ENCODE measurements at regions not wholly inside any gene's neighbourhood (a gene's known extent, or its start where the extent isn't known, plus 50 kb on each side); places are given as distances from the start of the nearest gene placed in this dataset.
"Not testable (repeated sequence)": the region's sequence is repeated elsewhere in the genome, so short reads cannot be mapped to it uniquely, and the experiment has no call there.

GRCh38 chr10:55174419-55174818 is 373.4 kb upstream of the PCDH15 start:
- Histone ChIP-seq H3K4me1 (ENCODE audit: insufficient read depth, low read length) (peaks cover 4% of the 10 kb centered on the region; the same call in 1 of the 2 replicates), H3K27me3 (ENCODE audit: insufficient read depth, low read length) (no peaks in the 10 kb centered on the region), H3K9me3 (ENCODE audit: insufficient read depth, low read depth, low read length) (no peaks in the 10 kb centered on the region), H3K9ac (ENCODE audit: low read depth, low read length) (no peak overlapping the region), H3K4me3 (ENCODE audit: low read length) (no peak overlapping the region), H3K36me3 (ENCODE audit: insufficient read depth, low read depth, low read length) (no peaks in the 10 kb centered on the region), H3K27ac (ENCODE audit: low read length) (no peak overlapping the region)

GRCh38 chr10:55169493-55169892 is 368.5 kb upstream of the PCDH15 start:
- Histone ChIP-seq H3K4me1 (ENCODE audit: insufficient read depth, low read length) (peaks cover 4% of the 10 kb centered on the region; the same call in 1 of the 2 replicates), H3K36me3 (ENCODE audit: insufficient read depth, low read depth, low read length) (no peaks in the 10 kb centered on the region), H3K27ac (ENCODE audit: low read length) (no peak overlapping the region), H3K27me3 (ENCODE audit: insufficient read depth, low read length) (no peaks in the 10 kb centered on the region), H3K4me3 (ENCODE audit: low read length) (no peak overlapping the region), H3K9me3 (ENCODE audit: insufficient read depth, low read depth, low read length) (no peaks in the 10 kb centered on the region), H3K9ac (ENCODE audit: low read depth, low read length) (no peak overlapping the region)

DNA sequence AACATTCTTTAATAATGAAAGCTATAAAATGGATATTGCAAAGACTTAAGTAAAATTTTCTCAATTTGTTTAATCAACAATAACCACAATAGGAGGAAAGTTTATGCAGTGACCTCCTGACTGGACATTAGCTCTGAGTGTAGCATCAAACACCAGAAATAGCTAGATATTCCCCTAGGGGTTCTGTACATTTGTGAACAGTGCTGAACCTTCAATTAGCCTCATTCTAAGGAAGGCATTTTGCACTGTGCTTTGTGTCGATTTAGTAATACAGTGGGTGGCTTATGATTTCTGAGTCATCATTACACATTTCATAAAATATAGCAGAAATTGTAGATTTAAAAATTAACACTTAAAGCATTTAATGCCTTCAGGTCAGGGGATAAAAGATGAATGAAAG is 367.3 kb upstream of the PCDH15 start:
- Histone ChIP-seq H3K4me3 (ENCODE audit: low read length) (no peak overlapping the region), H3K36me3 (ENCODE audit: insufficient read depth, low read depth, low read length) (no peaks in the 10 kb centered on the region), H3K4me1 (ENCODE audit: insufficient read depth, low read length) (peaks cover 4% of the 10 kb centered on the region; the same call in 1 of the 2 replicates), H3K27ac (ENCODE audit: low read length) (no peak overlapping the region), H3K9ac (ENCODE audit: low read depth, low read length) (no peak overlapping the region), H3K27me3 (ENCODE audit: insufficient read depth, low read length) (no peaks in the 10 kb centered on the region), H3K9me3 (ENCODE audit: insufficient read depth, low read depth, low read length) (no peaks in the 10 kb centered on the region)

GRCh38 chr10:55163388-55163979 is 362.5 kb upstream of the PCDH15 start:
- no peak overlapping the region for H3K27ac ChIP-seq (ENCODE audit: low read length)

DNA sequence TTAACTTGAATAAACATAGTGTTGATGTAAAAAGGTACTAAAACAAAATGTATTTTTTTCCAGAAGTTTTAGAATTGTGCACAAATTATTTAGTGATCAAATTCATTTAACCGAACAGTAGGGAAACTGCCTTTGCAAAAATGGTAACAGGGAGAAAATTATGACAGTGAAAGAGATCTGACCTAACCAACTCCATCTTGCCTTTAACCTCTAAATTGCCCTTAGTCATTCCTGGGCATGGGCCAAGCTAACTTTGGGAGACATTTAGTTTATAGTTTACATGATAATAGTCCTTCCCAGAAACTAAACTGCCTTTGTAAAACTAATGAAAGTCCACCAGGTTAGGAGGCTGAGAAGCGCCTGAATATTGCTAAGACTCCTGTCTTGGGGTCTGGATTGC is 361.3 kb upstream of the PCDH15 start:
- not testable (repeated sequence) for H3K4me1 ChIP-seq (ENCODE audit: insufficient read depth, low read length); H3K27me3 ChIP-seq (ENCODE audit: insufficient read depth, low read length); H3K4me3 ChIP-seq (ENCODE audit: low read length); H3K27ac ChIP-seq (ENCODE audit: low read length); H3K9ac ChIP-seq (ENCODE audit: low read depth, low read length); H3K36me3 ChIP-seq (ENCODE audit: insufficient read depth, low read depth, low read length); H3K9me3 ChIP-seq (ENCODE audit: insufficient read depth, low read depth, low read length)

More at GRCh38 chr10:55163388-55163979, 362.5 kb upstream of the PCDH15 start:
- Histone ChIP-seq H3K9ac (ENCODE audit: low read depth, low read length) (no peak overlapping the region), H3K4me3 (ENCODE audit: low read length) (no peak overlapping the region), H3K9me3 (ENCODE audit: insufficient read depth, low read depth, low read length) (no peaks in the 10 kb centered on the region), H3K4me1 (ENCODE audit: insufficient read depth, low read length) (0 out of 2 replicates have a peak, but pooled peaks cover 5% of the 10 kb centered on the region), H3K36me3 (ENCODE audit: insufficient read depth, low read depth, low read length) (no peaks in the 10 kb centered on the region), H3K27me3 (ENCODE audit: insufficient read depth, low read length) (no peaks in the 10 kb centered on the region)

DNA sequence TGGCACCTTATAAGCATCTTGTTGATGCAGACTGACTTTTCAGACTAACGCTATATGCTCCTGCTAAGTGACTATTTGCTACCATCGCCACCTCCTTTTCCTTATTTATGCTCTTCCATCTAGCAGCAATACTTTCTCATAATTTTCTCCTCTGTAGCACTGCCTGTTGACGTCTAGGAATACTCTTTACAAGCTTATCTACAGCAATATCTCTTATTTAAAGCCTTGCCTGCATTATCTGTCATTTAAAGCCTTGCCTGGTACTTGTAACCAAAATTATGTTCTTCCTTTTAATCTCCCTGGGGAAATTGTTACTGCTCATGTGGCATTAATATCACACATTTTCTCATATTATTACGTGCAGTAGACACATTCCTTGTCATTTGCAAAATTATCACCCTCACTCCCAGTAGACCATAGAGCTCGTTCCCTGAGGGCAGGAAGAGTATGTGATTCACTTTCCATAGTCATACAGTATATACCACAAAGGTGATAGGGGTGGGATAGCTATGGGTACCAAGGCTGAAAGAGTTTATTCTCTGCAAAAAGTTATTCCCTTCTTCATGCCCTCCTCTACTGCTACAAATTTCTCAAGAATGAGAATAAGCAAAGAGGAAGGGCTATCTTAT is 359.7 kb upstream of the PCDH15 start:
- Histone ChIP-seq H3K9me3 (ENCODE audit: insufficient read depth, low read depth, low read length) (no peaks in the 10 kb centered on the region), H3K9ac (ENCODE audit: low read depth, low read length) (no peak overlapping the region)

GRCh38 chr10:55158633-55159032 is 357.6 kb upstream of the PCDH15 start:
- no peaks in the 10 kb centered on the region for H3K36me3 ChIP-seq (ENCODE audit: insufficient read depth, low read depth, low read length)
- H3K9me3 ChIP-seq (ENCODE audit: insufficient read depth, low read depth, low read length), result no peaks in the 10 kb centered on the region
- H3K27me3 ChIP-seq (ENCODE audit: insufficient read depth, low read length), result no peaks in the 10 kb centered on the region
- no peak overlapping the region for H3K9ac ChIP-seq (ENCODE audit: low read depth, low read length)
- H3K4me1 ChIP-seq (ENCODE audit: insufficient read depth, low read length), result 0 out of 2 replicates have a peak, but pooled peaks cover 5% of the 10 kb centered on the region
- no peak overlapping the region for H3K27ac ChIP-seq (ENCODE audit: low read length)
- no peak overlapping the region for H3K4me3 ChIP-seq (ENCODE audit: low read length)

More for the DNA sequence above, 359.7 kb upstream of the PCDH15 start:
- no peak overlapping the region for H3K27ac ChIP-seq (ENCODE audit: low read length)
- no peak overlapping the region for H3K4me3 ChIP-seq (ENCODE audit: low read length)
- no peaks in the 10 kb centered on the region for H3K36me3 ChIP-seq (ENCODE audit: insufficient read depth, low read depth, low read length)
- 0 out of 2 replicates have a peak, but pooled peaks cover 5% of the 10 kb centered on the region for H3K4me1 ChIP-seq (ENCODE audit: insufficient read depth, low read length)
- no peaks in the 10 kb centered on the region for H3K27me3 ChIP-seq (ENCODE audit: insufficient read depth, low read length)

DNA sequence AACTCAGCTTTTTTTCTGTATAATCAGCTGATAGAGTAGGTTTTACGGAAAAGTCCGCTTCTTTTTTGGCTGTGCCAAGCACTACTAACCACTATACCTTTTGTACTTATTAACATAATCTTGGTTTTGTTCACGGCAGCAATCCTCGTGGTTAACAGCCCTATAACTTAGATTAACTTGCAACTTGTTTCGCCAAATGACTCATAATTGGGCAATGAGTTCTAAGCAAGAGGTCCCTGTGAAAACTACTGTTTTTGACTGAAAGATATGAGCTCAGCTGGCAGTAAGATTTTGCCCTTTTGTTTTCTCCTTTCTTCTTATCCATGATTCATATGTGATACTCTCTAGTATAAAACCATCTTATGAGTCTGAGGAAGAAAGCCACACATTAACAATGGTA is 345.0 kb upstream of the PCDH15 start:
- Histone ChIP-seq H3K4me3 (ENCODE audit: low read length) (no peak overlapping the region), H3K9ac (ENCODE audit: low read depth, low read length) (no peak overlapping the region), H3K4me1 (ENCODE audit: insufficient read depth, low read length) (no peaks in the 10 kb centered on the region), H3K9me3 (ENCODE audit: insufficient read depth, low read depth, low read length) (no peaks in the 10 kb centered on the region), H3K27me3 (ENCODE audit: insufficient read depth, low read length) (no peaks in the 10 kb centered on the region), H3K27ac (ENCODE audit: low read length) (no peak overlapping the region), H3K36me3 (ENCODE audit: insufficient read depth, low read depth, low read length) (no peaks in the 10 kb centered on the region)

DNA sequence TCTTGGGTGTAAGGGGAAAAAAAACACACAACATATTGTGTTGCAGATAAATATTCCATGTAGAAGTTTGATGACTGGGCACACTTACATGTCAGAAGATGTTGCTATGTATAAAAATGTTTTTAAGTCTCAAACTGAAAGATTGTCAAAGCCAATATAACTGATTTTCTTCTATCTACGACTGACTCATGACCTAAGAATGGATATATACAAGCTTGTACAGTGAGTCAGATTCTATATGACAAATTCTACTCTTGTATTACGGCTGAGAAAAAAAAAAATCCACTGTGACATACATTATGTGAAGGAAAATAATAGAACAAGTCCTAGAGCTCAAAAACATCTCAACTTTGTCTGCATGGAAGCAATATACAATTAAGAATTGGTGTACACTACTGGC is 343.0 kb upstream of the PCDH15 start:
- H3K4me3 ChIP-seq (ENCODE audit: low read length), result no peak overlapping the region
- H3K9ac ChIP-seq (ENCODE audit: low read depth, low read length), result no peak overlapping the region
- no peaks in the 10 kb centered on the region for H3K9me3 ChIP-seq (ENCODE audit: insufficient read depth, low read depth, low read length)
- no peak overlapping the region for H3K27ac ChIP-seq (ENCODE audit: low read length)
- H3K36me3 ChIP-seq (ENCODE audit: insufficient read depth, low read depth, low read length), result no peaks in the 10 kb centered on the region
- H3K27me3 ChIP-seq (ENCODE audit: insufficient read depth, low read length), result no peaks in the 10 kb centered on the region
- no peaks in the 10 kb centered on the region for H3K4me1 ChIP-seq (ENCODE audit: insufficient read depth, low read length)

DNA sequence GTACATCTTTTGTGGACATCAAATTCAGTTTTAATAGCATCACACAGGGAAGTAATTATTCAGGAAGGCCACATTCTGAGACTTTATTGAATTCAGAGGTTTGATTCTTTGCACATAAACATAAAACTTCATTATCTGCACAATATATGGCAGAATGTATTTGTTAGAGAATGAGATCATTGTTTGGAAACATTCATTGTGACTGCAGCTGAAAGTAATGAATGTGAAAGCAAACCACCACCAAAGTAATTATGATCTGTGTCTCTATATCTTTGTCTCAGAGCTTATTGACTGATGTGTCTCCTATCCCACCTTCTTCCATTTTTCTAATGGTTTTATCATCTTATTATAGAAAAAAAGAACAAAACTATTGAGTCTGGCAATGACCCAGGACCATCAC is 340.9 kb upstream of the PCDH15 start:
- no peaks in the 10 kb centered on the region for H3K27me3 ChIP-seq (ENCODE audit: insufficient read depth, low read length)
- no peak overlapping the region for H3K27ac ChIP-seq (ENCODE audit: low read length)
- no peaks in the 10 kb centered on the region for H3K9me3 ChIP-seq (ENCODE audit: insufficient read depth, low read depth, low read length)
- no peaks in the 10 kb centered on the region for H3K4me1 ChIP-seq (ENCODE audit: insufficient read depth, low read length)
- H3K4me3 ChIP-seq (ENCODE audit: low read length), result no peak overlapping the region
- no peaks in the 10 kb centered on the region for H3K36me3 ChIP-seq (ENCODE audit: insufficient read depth, low read depth, low read length)
- no peak overlapping the region for H3K9ac ChIP-seq (ENCODE audit: low read depth, low read length)

GRCh38 chr10:55137063-55137462 is 336.0 kb upstream of the PCDH15 start:
- Histone ChIP-seq H3K4me1 (ENCODE audit: insufficient read depth, low read length) (no peaks in the 10 kb centered on the region), H3K27me3 (ENCODE audit: insufficient read depth, low read length) (no peaks in the 10 kb centered on the region), H3K27ac (ENCODE audit: low read length) (no peak overlapping the region), H3K9me3 (ENCODE audit: insufficient read depth, low read depth, low read length) (no peaks in the 10 kb centered on the region), H3K9ac (ENCODE audit: low read depth, low read length) (no peak overlapping the region), H3K4me3 (ENCODE audit: low read length) (no peak overlapping the region), H3K36me3 (ENCODE audit: insufficient read depth, low read depth, low read length) (no peaks in the 10 kb centered on the region)

- H3K27me3 ChIP-seq (ENCODE audit: insufficient read depth, low read length), result no peaks in the 10 kb centered on the region
- H3K4me3 ChIP-seq (ENCODE audit: low read length), result no peak overlapping the region
These were observed 303.7 kb upstream of the PCDH15 start for GRCh38 chr10:55104738-55105137.

More at GRCh38 chr10:55104738-55105137, 303.7 kb upstream of the PCDH15 start:
- Histone ChIP-seq H3K36me3 (ENCODE audit: insufficient read depth, low read depth, low read length) (no peaks in the 10 kb centered on the region), H3K27ac (ENCODE audit: low read length) (no peak overlapping the region), H3K4me1 (ENCODE audit: insufficient read depth, low read length) (no peaks in the 10 kb centered on the region), H3K9ac (ENCODE audit: low read depth, low read length) (no peak overlapping the region), H3K9me3 (ENCODE audit: insufficient read depth, low read depth, low read length) (no peaks in the 10 kb centered on the region)
